A549 (cell line): ENCODE measurements at regions not wholly inside any gene's neighbourhood (a gene's known extent, or its start where the extent isn't known, plus 50 kb on each side); places are given as distances from the start of the nearest gene placed in this dataset.

ENCODE experiments used
- ATAC-seq, 2 experiments: fragments of 200-7000 bp in 1 of 2; fragments of >200 bp in 1 of 2; cut with Nextera tagmentation in 1 of 2; cut with Tn5 transposase in 1 of 2; 3 replicates each; pipeline versions ENCODE4 v1.8.0 to v1.9.1; 2018 to 2020; ENCODE audit warnings: mild to moderate bottlenecking in 1 of 2, moderate library complexity in 1 of 2
- CTCF ChIA-PET: fragments of 300-600 bp; sonication (Branson Sonifier 250); formaldehyde crosslinking; extraction: SDS; loops from one replicate; lab custom pipeline; 2021; ENCODE audit warnings: antibody characterized with exemption, inconsistent platforms; lab: Yijun Ruan, JAX
- POLR2A ChIA-PET: fragments of 350-600 bp; formaldehyde crosslinking; extraction: SDS; loops from one replicate; lab custom pipeline; 2021; ENCODE audit warnings: antibody characterized with exemption, inconsistent platforms; lab: Yijun Ruan, JAX
- DNase-seq, 2 experiments: peaks; one replicate each; pipeline versions ENCODE4 v3.0.0 to v3.0.0-alpha.2; 2011 to 2016; ENCODE audit warnings: low read depth in 1 of 2, low spot score in 1 of 2
- FAIRE-seq: peaks from 2 replicates; lab custom pipeline; 2011; peaks lifted over from hg19 to GRCh38; lab: Jason Lieb, UNC
- H3K27ac ChIP-seq, 2 experiments: fragments of >200 bp; sonication (Bioruptor Twin); formaldehyde crosslinking; 3 replicates each; pipeline ENCODE4 v1.5.1; 2016 to 2017
- H3K4me1 ChIP-seq: fragments of >200 bp; sonication (Bioruptor Twin); formaldehyde crosslinking; 3 replicates; pipeline ENCODE4 v1.6.1; 2016
- H3K4me2 ChIP-seq: fragments of >200 bp; sonication (Bioruptor Twin); formaldehyde crosslinking; 3 replicates; pipeline ENCODE4 v1.6.1; 2016
- H3K4me3 ChIP-seq: fragments of >200 bp; sonication (Bioruptor Twin); formaldehyde crosslinking; 3 replicates; pipeline ENCODE4 v1.5.1; 2016
- H3K9me3 ChIP-seq: fragments of >200 bp; sonication (Bioruptor Twin); formaldehyde crosslinking; 3 replicates; pipeline ENCODE4 v1.6.1; 2016
- BCL3 ChIP-seq: fragments of >200 bp; sonication (Bioruptor Twin); formaldehyde crosslinking; IDR thresholded peaks from 3 replicates; pipeline ENCODE4 v1.6.1; 2016
- BHLHE40 ChIP-seq: IDR thresholded peaks from 2 replicates; pipeline ENCODE4 v1.6.1; 2012; ENCODE audit warnings: low read depth, low read length, inconsistent platforms
- CBX8 ChIP-seq: fragments of 200-600 bp; sonication (generic); IDR thresholded peaks from 2 replicates; pipeline ENCODE4 v1.6.1; 2016
- CHD4 ChIP-seq: fragments of 200-600 bp; sonication (generic); IDR thresholded peaks from 2 replicates; pipeline ENCODE4 v1.6.1; 2016; ENCODE audit warnings: antibody characterized with exemption, mild to moderate bottlenecking, borderline replicate concordance
- CTCF ChIP-seq: fragments of >200 bp; sonication (Bioruptor Twin); formaldehyde crosslinking; IDR thresholded peaks from 3 replicates; pipeline ENCODE4 v1.5.1; 2016
- E2F6 ChIP-seq: IDR thresholded peaks from 2 replicates; pipeline ENCODE4 v1.6.1; 2012; ENCODE audit warnings: low read depth, borderline replicate concordance
- ELK1 ChIP-seq: fragments of 150-350 bp; IDR thresholded peaks from 2 replicates; pipeline ENCODE4 v1.6.1; 2014; ENCODE audit warnings: low read depth, mild to moderate bottlenecking, low read length
- ESRRA ChIP-seq: fragments of 150-350 bp; IDR thresholded peaks from 2 replicates; pipeline ENCODE4 v1.6.1; 2014; ENCODE audit warnings: mild to moderate bottlenecking, low read length, borderline replicate concordance
- FOSB ChIP-seq: fragments of 250-450 bp; sonication (Bioruptor Pico); IDR thresholded peaks from 2 replicates; pipeline ENCODE4 v1.5.0; 2020; ENCODE audit warnings: mild to moderate bottlenecking, moderate library complexity
- FOSL2 ChIP-seq, 2 experiments: fragments of 450-650 bp in 1 of 2; fragments of >200 bp in 1 of 2; sonication (Bioruptor Twin) in 1 of 2; formaldehyde crosslinking; IDR thresholded peaks; 2 replicates each; pipeline versions ENCODE4 v1.5.0 to v1.6.1; 2016 to 2020; ENCODE audit warnings: mild to moderate bottlenecking in 1 of 2, moderate library complexity in 1 of 2
- GATA3 ChIP-seq: IDR thresholded peaks from 2 replicates; pipeline ENCODE4 v1.6.1; 2012; ENCODE audit warnings: borderline replicate concordance
- HES2 ChIP-seq: fragments of >200 bp; sonication (Bioruptor Twin); formaldehyde crosslinking; IDR thresholded peaks from 2 replicates; pipeline ENCODE4 v1.6.1; 2016
- HEYL ChIP-seq: fragments of 250-450 bp; sonication (Bioruptor Pico); IDR thresholded peaks from 2 replicates; pipeline ENCODE4 v1.8.0; 2021; ENCODE audit warnings: mild to moderate bottlenecking, moderate library complexity
- HMGXB4 ChIP-seq: fragments of 250-450 bp; sonication (Bioruptor Pico); IDR thresholded peaks from 2 replicates; pipeline ENCODE4 v1.5.0; 2021; ENCODE audit warnings: mild to moderate bottlenecking, moderate library complexity, borderline replicate concordance
- KDM1A ChIP-seq: fragments of 200-600 bp; sonication (generic); IDR thresholded peaks from 2 replicates; pipeline ENCODE4 v1.6.1; 2016; ENCODE audit warnings: low read depth, mild to moderate bottlenecking
- KDM5A ChIP-seq: fragments of 200-600 bp; sonication (generic); IDR thresholded peaks from 2 replicates; pipeline ENCODE4 v1.6.1; 2016; ENCODE audit warnings: antibody characterized with exemption, mild to moderate bottlenecking
- MAFK ChIP-seq: fragments of 450-650 bp; IDR thresholded peaks from 2 replicates; pipeline ENCODE4 v1.6.1; 2014; ENCODE audit not compliant: partially characterized antibody
- MAZ ChIP-seq: fragments of 150-350 bp; IDR thresholded peaks from 2 replicates; pipeline ENCODE4 v1.6.1; 2014; ENCODE audit warnings: antibody characterized with exemption, low read depth, low read length, borderline replicate concordance
- NR3C1 ChIP-seq: fragments of >200 bp; sonication (Bioruptor Twin); formaldehyde crosslinking; IDR thresholded peaks from 3 replicates; pipeline ENCODE4 v1.6.1; 2017
- PBX3 ChIP-seq: IDR thresholded peaks from 2 replicates; pipeline ENCODE4 v1.6.1; 2012
- POLR2A ChIP-seq: IDR thresholded peaks from 2 replicates; pipeline ENCODE4 v1.6.1; 2012; ENCODE audit warnings: mild to moderate bottlenecking, low read length
- POLR2AphosphoS2 ChIP-seq: conservative IDR thresholded peaks from 2 replicates; pipeline ENCODE4 v1.6.1; 2012; ENCODE audit warnings: low read length, improper control_type of control experiment, inconsistent platforms
- RARB ChIP-seq: fragments of 250-450 bp; sonication (Bioruptor Pico); IDR thresholded peaks from 2 replicates; pipeline ENCODE4 v1.8.0; 2021; ENCODE audit warnings: mild to moderate bottlenecking, moderate library complexity
- TFCP2L1 ChIP-seq: fragments of 250-450 bp; sonication (Bioruptor Pico); IDR thresholded peaks from 2 replicates; pipeline ENCODE4 v1.5.0; 2021; ENCODE audit warnings: mild to moderate bottlenecking
- WGBS: methylation state at CpG from one replicate; pipeline ENCODE4 v1.1.6; 2017; ENCODE audit errors: missing lambda C conversion rate; 5-methylcytosine and 5-hydroxymethylcytosine counted together

GRCh38 chr13:107138486-107138885 lies 570.5 kb upstream of the ARGLU1 start:
- no peak for DNase-seq
- CTCF ChIA-PET = no interaction called here
- H3K9me3 ChIP-seq = no peaks in the 10 kb centered on the region
- H3K4me1 ChIP-seq = no peaks in the 10 kb centered on the region
- H3K4me2 ChIP-seq = no peak overlapping the region
- no peak for TF ChIP-seq FOSL2 (IDR thresholded peaks at IDR 0.05)
- no peak for TF ChIP-seq FOSL2 (CRISPR knock-in tag; IDR thresholded peaks at IDR 0.05)
- TF ChIP-seq ELK1 = no peak
- TF ChIP-seq CBX8 = no peak
- no peak for TF ChIP-seq ESRRA
- no peak for TF ChIP-seq MAZ
- no peak for TF ChIP-seq HEYL (CRISPR knock-in tag)
- no peak for TF ChIP-seq CHD4
- TF ChIP-seq FOSB (CRISPR knock-in tag) = no peak
- TF ChIP-seq GATA3 = no peak
- no peak for TF ChIP-seq MAFK
- no peak for TF ChIP-seq RARB
- TF ChIP-seq TFCP2L1 (CRISPR knock-in tag) = no peak
- TF ChIP-seq, all 56 proteins: peak for 0
- POLR2A ChIA-PET = no interaction called here
- H3K27ac ChIP-seq = no peak overlapping the region
- ATAC-seq (no peak), FAIRE-seq (no peak)
- no peak overlapping the region for H3K4me3 ChIP-seq
- WGBS = 77% methylated on average over 1 of the region's 1 CpG

GRCh38 chr13:107133950-107134349 lies 566.0 kb upstream of the ARGLU1 start:
- no peaks in the 10 kb centered on the region for H3K9me3 ChIP-seq
- H3K4me2 ChIP-seq = no peak overlapping the region
- no peak for DNase-seq
- H3K4me1 ChIP-seq = no peaks in the 10 kb centered on the region
- no peak for ATAC-seq
- no peak for FAIRE-seq
- POLR2A ChIA-PET = no interaction called here
- no peak overlapping the region for H3K4me3 ChIP-seq
- CTCF ChIA-PET = no interaction called here
- WGBS = 13% methylated on average over 5 of the region's 5 CpGs
- TF ChIP-seq BHLHE40 = no peak
- no peak for TF ChIP-seq ELK1
- no peak for TF ChIP-seq POLR2AphosphoS2
- TF ChIP-seq NR3C1 = no peak
- TF ChIP-seq POLR2A = no peak
- no peak for TF ChIP-seq FOSB (CRISPR knock-in tag)
- TF ChIP-seq CTCF = no peak
- TF ChIP-seq KDM5A = no peak
- no peak overlapping the region for H3K27ac ChIP-seq

- H3K4me2 ChIP-seq = no peak overlapping the region
- H3K4me3 ChIP-seq = no peak overlapping the region
- ChIA-PET CTCF (no interaction called here), POLR2A (no interaction called here)
- ATAC-seq = no peak
- WGBS = 0% methylated on average over 1 of the region's 1 CpG
- H3K9me3 ChIP-seq = no peaks in the 10 kb centered on the region
- no peak for DNase-seq
- H3K27ac ChIP-seq = no peak overlapping the region
- no peaks in the 10 kb centered on the region for H3K4me1 ChIP-seq
- FAIRE-seq = no peak
- no peak for TF ChIP-seq HMGXB4
- TF ChIP-seq KDM1A = no peak
- no peak for TF ChIP-seq BCL3
- no peak for TF ChIP-seq FOSL2 (IDR thresholded peaks at IDR 0.05)
- TF ChIP-seq FOSL2 (CRISPR knock-in tag; IDR thresholded peaks at IDR 0.05) = no peak
- no peak for TF ChIP-seq PBX3
- TF ChIP-seq HES2 = no peak
- no peak for TF ChIP-seq POLR2AphosphoS2
- no peak for TF ChIP-seq CHD4
- no peak for TF ChIP-seq KDM5A
- TF ChIP-seq E2F6 = no peak
These were observed 562.6 kb upstream of the ARGLU1 start for GRCh38 chr13:107130566-107130965.
